HG03025 (cell line): ENCODE measurements at regions not wholly inside any gene's neighbourhood (a gene's known extent, or its start where the extent isn't known, plus 50 kb on each side); places are given as distances from the start of the nearest gene placed in this dataset.
"Not testable (repeated sequence)": the region's sequence is repeated elsewhere in the genome, so short reads cannot be mapped to it uniquely, and the experiment has no call there.

ENCODE experiments used
- ATAC-seq: cut with Tn5 transposase; IDR thresholded peaks from one replicate; pipeline ENCODE4 v1.9.1; 2021; ENCODE audit warnings: mild to moderate bottlenecking, moderate library complexity; ENCODE audit not compliant: unreplicated experiment, low FRiP score

GRCh38 chr2:208607694-208608093 lies 201.1 kb downstream of the PTH2R start:
- no peak for ATAC-seq

- no peak for ATAC-seq
Measured at GRCh38 chr2:208608122-208608835, 201.7 kb downstream of the PTH2R start.

DNA sequence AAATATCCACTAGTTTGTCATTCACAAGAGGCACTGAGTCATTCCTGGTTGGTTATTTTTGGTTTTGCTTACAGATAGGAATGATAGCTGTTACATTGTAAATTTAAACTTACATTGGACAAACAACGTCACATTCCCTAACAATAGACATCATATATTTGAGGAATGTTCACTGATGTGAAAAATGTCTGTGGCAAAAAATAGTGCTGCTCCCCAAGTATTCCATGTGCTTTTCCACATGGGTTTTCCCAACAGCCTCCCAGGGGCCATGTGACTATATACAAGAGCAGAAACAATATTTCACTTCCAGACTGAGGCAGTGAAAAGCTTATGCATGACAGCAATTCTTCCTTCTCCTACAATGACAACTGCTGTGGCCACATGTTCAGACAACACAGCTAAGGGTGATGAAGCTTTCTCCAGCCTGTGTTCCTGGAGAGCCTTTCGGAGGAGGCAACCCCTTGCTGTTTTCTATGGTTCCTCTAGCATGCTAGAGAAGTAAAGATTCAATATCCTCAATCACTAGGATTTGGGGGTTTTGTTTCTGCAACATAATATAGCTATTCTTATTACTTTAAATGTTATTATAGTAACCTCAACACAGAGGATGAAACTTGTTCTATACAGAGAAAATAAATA lies 202.7 kb downstream of the PTH2R start:
- no peak for ATAC-seq

DNA sequence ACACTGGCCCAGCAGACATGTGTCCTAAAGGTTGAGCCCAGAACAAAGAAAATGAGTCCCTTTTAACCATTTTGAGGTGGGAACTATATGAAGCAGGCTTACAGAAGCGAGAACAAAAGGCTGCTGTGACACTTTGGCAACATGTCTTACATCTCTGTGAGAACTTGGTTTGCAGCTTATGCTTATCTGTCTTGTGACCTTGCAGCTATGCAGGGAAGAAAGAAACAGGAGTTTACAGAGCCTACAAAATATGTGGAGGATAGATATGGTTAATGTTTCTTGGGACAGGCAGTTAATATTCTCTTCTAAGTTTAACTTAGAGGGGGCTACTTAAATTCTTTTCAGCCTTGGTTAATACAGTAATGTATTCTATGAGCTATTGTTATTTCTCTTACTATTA lies 209.1 kb downstream of the PTH2R start:
- not testable (repeated sequence) for ATAC-seq

DNA sequence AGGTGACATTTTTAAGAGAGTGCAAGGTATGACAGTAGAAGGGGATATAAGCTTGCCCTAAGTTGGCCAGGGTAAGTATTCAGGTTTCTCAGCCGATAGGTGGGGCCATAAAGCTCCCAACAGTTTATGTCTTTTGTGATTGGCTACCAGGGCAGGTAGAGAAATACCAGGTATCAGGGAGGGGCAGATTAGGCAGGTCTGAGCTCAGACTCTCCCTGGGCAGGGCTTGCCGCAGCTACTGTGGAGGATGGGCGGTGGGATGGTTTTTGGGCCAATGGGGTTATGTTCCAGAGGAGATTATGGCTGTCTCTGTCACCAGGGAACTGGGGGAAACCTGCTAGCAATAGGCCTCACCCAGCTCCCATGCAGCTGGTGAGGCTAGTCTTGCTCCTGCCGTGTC lies 211.6 kb downstream of the PTH2R start:
- no peak for ATAC-seq

DNA sequence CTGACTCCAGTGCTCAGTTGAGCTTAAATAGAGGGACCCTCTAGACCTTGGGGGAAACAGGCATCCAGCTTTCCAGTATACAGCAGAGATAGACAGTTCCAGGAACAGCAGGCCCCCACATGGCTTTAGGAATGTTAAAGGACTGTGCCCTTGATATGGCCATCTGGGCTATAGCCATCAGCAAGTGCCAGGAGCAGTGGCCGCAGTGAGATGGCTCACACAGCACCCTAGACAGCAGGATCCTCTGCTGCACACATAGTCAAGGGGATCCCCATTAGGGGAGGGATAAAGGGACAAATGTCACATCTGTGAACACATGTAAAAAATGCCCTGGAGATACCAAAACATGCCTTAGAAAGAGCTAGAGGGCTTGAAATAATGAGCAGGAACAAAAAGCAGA lies 213.4 kb downstream of the PTH2R start:
- no peak for ATAC-seq

DNA sequence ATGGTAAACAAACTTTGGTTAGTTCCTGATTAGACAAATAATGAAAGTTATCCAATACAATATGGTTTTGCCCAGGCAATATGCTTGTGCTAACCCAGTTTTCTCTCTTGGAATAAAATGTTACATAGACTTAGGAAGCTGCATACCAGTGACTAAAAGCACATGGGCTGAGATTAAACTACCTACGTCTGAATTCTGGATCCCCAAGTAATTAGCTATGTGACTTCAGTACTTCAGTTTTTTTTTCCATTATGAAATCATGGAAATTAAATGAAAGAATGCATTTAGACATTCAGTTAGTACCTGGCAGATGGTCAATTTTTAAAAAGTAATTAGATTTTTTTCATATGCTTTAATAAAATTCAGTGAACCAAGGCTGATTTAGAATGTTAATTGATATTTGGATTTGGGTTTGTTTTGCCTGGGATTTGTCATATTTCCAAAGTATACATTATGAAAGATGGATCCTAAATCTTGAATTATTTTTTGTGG lies 213.9 kb downstream of the PTH2R start:
- no peak for ATAC-seq

- ATAC-seq, result no peak
Measured at GRCh38 chr2:208627110-208627884, 220.7 kb downstream of the PTH2R start.

DNA sequence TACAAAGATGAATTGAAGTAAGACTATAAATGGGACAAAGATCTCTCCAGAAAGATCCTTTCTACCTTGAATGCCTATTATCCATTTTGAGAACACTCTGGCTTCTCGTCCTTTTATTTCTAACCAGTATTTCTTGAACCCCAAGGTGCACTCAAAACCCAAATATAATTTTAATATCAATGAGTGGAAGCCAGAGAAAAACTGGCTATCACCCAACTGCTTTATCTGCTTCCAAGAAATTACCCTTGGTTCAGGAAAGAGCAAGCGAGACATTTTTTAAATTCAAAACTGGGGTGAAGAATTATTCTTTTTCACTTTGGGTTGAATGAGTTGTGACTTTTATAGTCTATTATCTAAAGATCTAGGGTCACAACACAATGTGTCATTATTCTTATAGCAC lies 221.3 kb downstream of the PTH2R start:
- no peak for ATAC-seq

GRCh38 chr2:208638059-208638458 lies 231.5 kb downstream of the PTH2R start:
- no peak for ATAC-seq

DNA sequence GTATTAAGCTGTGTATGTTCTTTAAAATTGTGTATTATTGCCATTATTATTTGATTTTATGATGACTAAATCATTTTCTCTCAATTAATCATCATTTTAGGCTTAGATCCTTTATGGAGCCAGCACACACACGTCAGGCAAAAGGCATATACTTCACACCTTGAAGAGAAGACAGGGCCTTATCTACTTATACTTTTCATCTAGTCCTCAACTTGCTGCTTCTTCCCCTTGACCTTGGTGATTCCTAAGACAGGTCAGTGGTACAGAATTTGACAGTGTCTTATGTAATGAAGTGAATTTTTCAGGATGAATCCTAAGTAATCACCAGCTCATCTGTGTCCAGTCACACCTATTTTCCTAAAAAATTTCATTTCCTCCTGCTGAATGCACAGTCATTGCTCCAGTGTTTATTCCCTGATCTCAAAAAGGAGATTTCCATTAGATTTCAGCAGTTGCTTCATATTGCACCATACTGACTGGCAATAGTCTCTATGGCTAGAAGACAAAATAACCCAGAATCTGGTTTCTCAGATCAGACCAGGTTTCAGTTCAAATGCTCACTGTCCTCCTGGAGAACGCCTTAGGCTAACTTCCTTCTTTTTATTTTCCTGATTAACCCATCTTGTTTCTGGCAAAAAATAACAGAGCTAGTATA lies 235.7 kb downstream of the PTH2R start:
- ATAC-seq, result no peak

- ATAC-seq, result no peak
Measured at GRCh38 chr2:208643145-208643544, 236.6 kb downstream of the PTH2R start.

- no peak for ATAC-seq
Measured at GRCh38 chr2:208645226-208645625, 238.6 kb downstream of the PTH2R start.

- ATAC-seq, result no peak
Measured at GRCh38 chr2:208648368-208648767, 241.8 kb downstream of the PTH2R start.

DNA sequence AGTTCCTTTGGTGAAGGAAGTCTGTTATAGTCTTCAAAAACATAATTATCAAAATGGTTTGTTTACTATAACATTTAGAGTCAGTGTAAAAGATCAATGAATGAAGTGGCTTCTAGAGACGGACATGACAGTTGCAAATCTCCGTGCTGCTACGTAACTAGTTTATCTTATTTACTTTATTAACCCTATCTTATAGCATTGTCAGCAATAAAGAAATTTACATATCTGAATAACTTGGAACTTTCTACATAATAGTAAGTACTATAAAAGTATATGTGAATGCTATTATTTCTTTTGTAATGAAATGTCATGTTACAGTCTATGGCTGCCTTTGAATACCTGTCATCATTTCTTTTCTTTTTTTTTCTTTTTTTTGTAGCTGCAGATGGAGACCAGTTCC lies 246.8 kb downstream of the PTH2R start:
- ATAC-seq, result no peak

DNA sequence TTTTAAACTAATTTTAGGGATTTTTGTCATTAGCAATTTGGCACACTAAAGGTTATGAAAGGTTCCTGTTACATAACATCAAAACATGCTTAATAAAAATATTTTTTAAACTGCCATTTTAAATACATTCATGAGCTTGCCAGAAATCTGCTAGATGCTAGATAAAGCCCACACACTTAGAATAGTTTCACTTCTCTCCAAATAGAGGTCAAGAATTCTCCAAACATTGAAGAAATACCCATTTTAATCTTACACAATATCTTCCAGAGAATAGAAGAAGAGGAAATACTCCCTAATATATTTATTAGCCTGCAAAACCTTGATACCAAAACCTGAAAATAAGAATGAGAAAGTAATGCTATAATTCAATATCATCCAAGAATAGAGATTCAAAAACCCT lies 247.5 kb downstream of the PTH2R start:
- ATAC-seq, result no peak

GRCh38 chr2:208657468-208657867 lies 250.9 kb downstream of the PTH2R start:
- ATAC-seq, result no peak

- no peak for ATAC-seq
Measured at GRCh38 chr2:208669394-208669793, 262.8 kb downstream of the PTH2R start.

- ATAC-seq, result no peak
Measured at GRCh38 chr2:208671284-208671683, 264.7 kb downstream of the PTH2R start.

DNA sequence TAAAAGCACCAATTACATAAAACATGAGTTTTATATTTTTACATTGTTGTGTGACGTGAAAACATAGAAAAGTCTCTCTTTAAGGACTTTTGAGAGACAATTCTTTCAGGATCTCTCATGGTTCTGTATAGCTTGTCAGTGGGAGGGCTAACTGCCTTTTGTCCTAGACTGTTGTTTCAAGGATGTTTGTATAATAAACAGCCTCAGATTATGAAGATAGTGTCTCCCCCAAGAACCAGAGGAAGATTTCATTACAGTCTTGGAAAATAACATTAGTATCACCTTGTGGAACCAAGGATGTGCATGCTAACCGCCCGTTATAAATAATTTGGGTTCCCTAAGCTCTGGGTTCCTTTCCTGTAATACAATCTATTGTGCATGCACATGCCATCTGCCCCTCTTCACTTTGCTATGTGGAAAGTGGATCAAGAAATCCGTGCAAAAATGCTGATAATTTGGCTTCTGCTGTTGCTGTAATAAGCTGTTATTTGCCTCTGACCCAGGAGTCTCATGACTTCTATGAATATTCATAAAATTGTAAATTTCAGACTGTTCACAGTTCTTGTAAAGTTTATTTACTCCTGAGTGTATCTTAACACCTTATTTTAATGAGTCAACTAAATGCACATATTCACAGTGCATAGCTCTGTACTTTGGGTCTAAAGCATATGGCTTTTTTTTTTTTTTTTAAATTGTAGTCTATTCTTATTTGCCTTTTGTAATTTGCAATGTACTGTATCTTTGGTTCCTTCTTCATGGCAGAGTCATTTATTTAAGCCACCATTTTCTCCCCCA lies 265.5 kb downstream of the PTH2R start:
- no peak for ATAC-seq
